ENCODE measurements at regions not wholly inside any gene's neighbourhood (a gene's known extent, or its start where the extent isn't known, plus 50 kb on each side); places are given as distances from the start of the nearest gene placed in this dataset.

DNA sequence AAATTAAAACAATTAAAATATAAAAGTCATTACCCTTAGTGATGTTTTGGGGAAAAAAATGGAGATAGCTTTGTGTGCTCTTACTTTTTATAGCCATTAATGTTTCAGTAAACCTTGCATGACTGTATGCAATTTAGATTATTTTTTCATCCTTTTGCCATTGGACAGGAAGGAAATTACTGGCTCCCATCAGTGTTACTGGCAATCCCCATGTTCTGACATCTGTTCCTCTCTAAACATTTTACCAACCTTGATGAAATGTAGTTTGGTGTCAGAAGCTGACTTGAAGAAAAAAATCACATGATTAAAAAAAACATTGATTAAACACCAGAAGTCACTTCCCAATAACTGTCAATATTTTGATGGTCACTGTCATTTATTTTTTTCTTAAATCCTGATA lies 52.3 kb upstream of the ZNF536 start:
- Histone ChIP-seq H3K36me3 (no peaks in the 10 kb centered on the region), H3K9me3 (no peaks in the 10 kb centered on the region), H3K27ac (no peak overlapping the region), H3K27me3 (no peaks in the 10 kb centered on the region), H3K4me1 (no peaks in the 10 kb centered on the region), H3K4me3 (no peak overlapping the region)
- DNase-seq: no peak
- TF ChIP-seq EP300 (IDR thresholded peaks at IDR 0.05): no peak
- TF ChIP-seq POLR2AphosphoS5 (IDR thresholded peaks at IDR 0.05): no peak
- TF ChIP-seq POLR2A (IDR thresholded peaks at IDR 0.05): no peak
- TF ChIP-seq, protein P1, sequence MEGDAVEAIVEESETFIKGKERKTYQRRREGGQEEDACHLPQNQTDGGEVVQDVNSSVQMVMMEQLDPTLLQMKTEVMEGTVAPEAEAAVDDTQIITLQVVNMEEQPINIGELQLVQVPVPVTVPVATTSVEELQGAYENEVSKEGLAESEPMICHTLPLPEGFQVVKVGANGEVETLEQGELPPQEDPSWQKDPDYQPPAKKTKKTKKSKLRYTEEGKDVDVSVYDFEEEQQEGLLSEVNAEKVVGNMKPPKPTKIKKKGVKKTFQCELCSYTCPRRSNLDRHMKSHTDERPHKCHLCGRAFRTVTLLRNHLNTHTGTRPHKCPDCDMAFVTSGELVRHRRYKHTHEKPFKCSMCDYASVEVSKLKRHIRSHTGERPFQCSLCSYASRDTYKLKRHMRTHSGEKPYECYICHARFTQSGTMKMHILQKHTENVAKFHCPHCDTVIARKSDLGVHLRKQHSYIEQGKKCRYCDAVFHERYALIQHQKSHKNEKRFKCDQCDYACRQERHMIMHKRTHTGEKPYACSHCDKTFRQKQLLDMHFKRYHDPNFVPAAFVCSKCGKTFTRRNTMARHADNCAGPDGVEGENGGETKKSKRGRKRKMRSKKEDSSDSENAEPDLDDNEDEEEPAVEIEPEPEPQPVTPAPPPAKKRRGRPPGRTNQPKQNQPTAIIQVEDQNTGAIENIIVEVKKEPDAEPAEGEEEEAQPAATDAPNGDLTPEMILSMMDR (IDR thresholded peaks at IDR 0.05): no peak
- no peak for ATAC-seq (ENCODE audit: low FRiP score in 2 of 2)

DNA sequence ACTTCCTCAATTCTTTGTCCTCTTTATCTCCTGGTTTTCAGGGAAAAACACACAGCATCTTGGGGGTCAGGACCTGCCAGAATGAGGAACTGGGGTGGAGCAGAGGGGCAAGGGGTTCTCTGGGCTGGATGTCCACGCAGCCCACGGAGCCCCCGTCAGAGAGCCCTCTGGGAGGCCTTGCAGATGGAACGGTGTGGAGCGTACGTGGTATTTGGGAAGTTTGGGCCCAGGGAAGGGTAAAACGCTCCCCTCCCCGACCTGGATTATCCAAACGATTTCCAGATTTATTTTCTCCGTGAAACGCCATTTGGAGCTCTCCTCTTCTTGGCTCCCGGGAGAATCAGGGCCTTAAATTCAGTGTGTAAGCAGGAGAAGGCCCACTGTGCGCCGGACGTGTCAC lies 51.7 kb upstream of the ZNF536 start:
- Histone ChIP-seq H3K27ac (no peak overlapping the region), H3K4me1 (no peaks in the 10 kb centered on the region), H3K27me3 (no peaks in the 10 kb centered on the region), H3K4me3 (no peak overlapping the region), H3K36me3 (no peaks in the 10 kb centered on the region), H3K9me3 (no peaks in the 10 kb centered on the region)
- DNase-seq: no peak
- TF ChIP-seq, protein P1 (IDR thresholded peaks at IDR 0.05): no peak
- 71 to 81% methylated on average over 15 of the region's 15 CpGs for WGBS, 2 donors
- ATAC-seq (ENCODE audit: low FRiP score in 2 of 2): no peak

DNA sequence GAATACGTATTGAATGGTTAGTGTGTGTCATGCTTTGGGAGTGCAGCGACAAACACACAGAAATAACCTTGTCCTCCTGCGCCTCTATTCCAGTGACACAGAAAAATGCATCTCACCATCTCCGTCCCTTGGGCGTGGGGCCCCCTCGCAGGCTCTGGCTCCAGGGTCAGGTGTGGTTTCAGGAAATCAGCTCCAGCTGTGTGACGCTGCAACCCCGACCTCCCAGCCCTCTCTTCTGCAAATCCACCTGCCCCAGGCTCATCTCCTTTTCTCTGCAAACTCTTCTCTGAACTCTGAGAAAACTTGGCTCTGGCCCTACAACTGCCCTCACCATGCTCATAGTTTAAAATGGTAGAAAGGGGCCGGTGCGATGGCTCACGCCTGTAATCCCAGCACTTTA lies 51.3 kb upstream of the ZNF536 start:
- 72 to 81% methylated on average over 8 to 11 of the region's 11 CpGs for WGBS, 2 donors
- no peak overlapping the region for H3K4me3 ChIP-seq

More for the DNA sequence above, 51.3 kb upstream of the ZNF536 start:
- DNase-seq (no peak), ATAC-seq (ENCODE audit: low FRiP score in 2 of 2) (no peak)
- H3K4me1 ChIP-seq: no peaks in the 10 kb centered on the region
- no peak overlapping the region for H3K27ac ChIP-seq
- H3K27me3 ChIP-seq: no peaks in the 10 kb centered on the region
- H3K9me3 ChIP-seq: no peaks in the 10 kb centered on the region
- no peaks in the 10 kb centered on the region for H3K36me3 ChIP-seq
- no peak for TF ChIP-seq POLR2AphosphoS5 (IDR thresholded peaks at IDR 0.05)
- TF ChIP-seq POLR2A (IDR thresholded peaks at IDR 0.05): no peak

Measured in upper lobe of left lung (tissue), 6 donors.